ENCODE measurements at regions not wholly inside any gene's neighbourhood (a gene's known extent, or its start where the extent isn't known, plus 50 kb on each side); places are given as distances from the start of the nearest gene placed in this dataset.

DNA sequence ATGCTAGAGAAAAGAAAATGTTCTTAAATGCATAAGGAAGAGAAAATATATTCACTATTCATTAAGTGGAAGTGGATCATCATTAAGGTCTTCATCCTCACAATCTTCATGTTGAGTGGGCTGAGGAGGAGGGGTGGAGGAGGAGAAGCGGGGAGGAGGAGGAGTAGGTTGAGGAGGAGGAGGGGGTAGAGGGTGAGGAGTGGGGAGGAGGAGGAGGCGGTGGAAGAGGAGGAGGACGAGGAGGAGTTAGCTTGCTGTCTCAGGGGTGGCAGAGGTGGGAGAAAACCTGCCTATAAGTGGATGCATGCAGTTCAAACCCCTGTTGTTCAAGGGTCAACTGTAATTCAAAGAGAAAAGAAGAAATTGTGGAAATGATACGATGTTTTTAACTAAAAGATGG is 71.6 kb downstream of the MYEOV start:
- H3K9me3 ChIP-seq (ENCODE audit: insufficient read depth in 2 of 2, low read depth in 1 of 2, low read length in 1 of 2), result peaks cover 8 to 12% of the 10 kb centered on the region in 2 experiments; a peak in 3 of 4 replicates

More for the DNA sequence above, 71.6 kb downstream of the MYEOV start:
- H2AK5ac ChIP-seq (ENCODE audit: low read depth, low read length), result no peak overlapping the region
- no peak overlapping the region for H2BK12ac ChIP-seq (ENCODE audit: low read depth, low read length)
- no peak overlapping the region for H4K8ac ChIP-seq (ENCODE audit: extremely low read depth, insufficient read depth, low read length)
- H4K20me1 ChIP-seq (replicated peaks in 1 of 2; ENCODE audit: control insufficient read depth in 1 of 2, insufficient read depth in 2 of 2, low read length in 2 of 2), result no peaks in the 10 kb centered on the region
- no peaks in the 10 kb centered on the region for H3K27me3 ChIP-seq (replicated peaks in 1 of 4; ENCODE audit: control insufficient read depth in 3 of 4, extremely low read depth in 1 of 4, insufficient read depth in 3 of 4, low read length in 3 of 4)
- no peak overlapping the region for H2BK120ac ChIP-seq (replicated peaks; ENCODE audit: low read depth, low read length)
- POLR2A ChIA-PET (ENCODE audit: partially characterized antibody), result no interaction called here
- no peaks in the 10 kb centered on the region for H3K23me2 ChIP-seq (ENCODE audit: low read depth, low read length)
- H3K4me1 ChIP-seq (replicated peaks in 1 of 4; ENCODE audit: control insufficient read depth in 3 of 4, insufficient read depth in 4 of 4, low read length in 3 of 4), result no peaks in the 10 kb centered on the region
- TF ChIP-seq HDAC6 (IDR thresholded peaks at IDR 0.05; ENCODE audit: low read depth, low read length) (no peak), NANOG (IDR thresholded peaks at IDR 0.05; ENCODE audit: insufficient read depth, low read depth, low read length, poor library complexity, severe bottlenecking) (no peak), SIRT6 (IDR thresholded peaks at IDR 0.05; ENCODE audit: low read length) (no peak), POLR2AphosphoS5 (IDR thresholded peaks at IDR 0.05; ENCODE audit: low read depth, low read length) (no peak)
- 93% methylated on average over 2 of the region's 4 CpGs; no CpG with 5 or more reads in 1 of the 2 experiments for WGBS, 2 experiments (ENCODE audit: extremely low coverage in 1 of 2, insufficient coverage in 1 of 2, insufficient read length in 1 of 2, insufficient replicate concordance in 2 of 2, low coverage in 1 of 2, low lambda C conversion rate in 2 of 2, missing lambda C conversion rate in 1 of 2)
- H2BK20ac ChIP-seq (ENCODE audit: low read length), result no peak overlapping the region
- H3K36me3 ChIP-seq (ENCODE audit: control insufficient read depth in 2 of 4, insufficient read depth in 4 of 4, low read length in 3 of 4), result no peaks in the 10 kb centered on the region
- no peak for FAIRE-seq
- H3K79me2 ChIP-seq (ENCODE audit: control insufficient read depth in 1 of 2, insufficient read depth in 2 of 2, low read length in 2 of 2), result no peaks in the 10 kb centered on the region
- no peaks in the 10 kb centered on the region for H3K79me1 ChIP-seq (ENCODE audit: low read depth, low read length)
- H2BK15ac ChIP-seq (ENCODE audit: low read length), result no peak overlapping the region
- H3K18ac ChIP-seq (ENCODE audit: extremely low read depth, low read length), result no peak overlapping the region
- no peak overlapping the region for H4K91ac ChIP-seq (replicated peaks; ENCODE audit: insufficient read length, low read length)
- H4K5ac ChIP-seq (ENCODE audit: insufficient read length, low read depth, low read length), result no peak overlapping the region
- H2BK5ac ChIP-seq (ENCODE audit: low read depth, low read length), result no peak overlapping the region
- DNase-seq (ENCODE audit: low read depth in 1 of 2, low spot score in 2 of 2), result peak in 1 of 2 experiments; percentile 20
- H3K23ac ChIP-seq (ENCODE audit: insufficient read length), result no peak overlapping the region
- CTCF ChIA-PET (ENCODE audit: partially characterized antibody), result interaction anchor here (1.0 kb wide), 1 partner anchor 73 kb away, joined by 3 read pairs; no protein-coding TSS in a partner anchor
- H2AFZ ChIP-seq (ENCODE audit: low read length), result no peak overlapping the region
- no peak overlapping the region for H3K56ac ChIP-seq (replicated peaks; ENCODE audit: insufficient read length, low read depth, low read length)
- H3K4ac ChIP-seq (replicated peaks; ENCODE audit: insufficient read length, low read depth, low read length), result no peak overlapping the region
- H3K4me2 ChIP-seq (ENCODE audit: insufficient read depth in 1 of 2, low read depth in 2 of 2, low read length in 2 of 2), result no peak overlapping the region
- H3K4me3 ChIP-seq (ENCODE audit: extremely low read depth in 1 of 4, insufficient read depth in 2 of 4, low read depth in 3 of 4, low read length in 4 of 4), result no peak overlapping the region
- H3K9ac ChIP-seq (replicated peaks in 1 of 4; ENCODE audit: extremely low read depth in 1 of 4, low read depth in 3 of 4, low read length in 3 of 4), result no peak overlapping the region
- no peak overlapping the region for H3K27ac ChIP-seq (ENCODE audit: low read depth, low read length)
- H3K14ac ChIP-seq (ENCODE audit: insufficient read length), result no peak overlapping the region

All from H1 (cell line).